ENCODE measurements at regions not wholly inside any gene's neighbourhood (a gene's known extent, or its start where the extent isn't known, plus 50 kb on each side); places are given as distances from the start of the nearest gene placed in this dataset.

DNA sequence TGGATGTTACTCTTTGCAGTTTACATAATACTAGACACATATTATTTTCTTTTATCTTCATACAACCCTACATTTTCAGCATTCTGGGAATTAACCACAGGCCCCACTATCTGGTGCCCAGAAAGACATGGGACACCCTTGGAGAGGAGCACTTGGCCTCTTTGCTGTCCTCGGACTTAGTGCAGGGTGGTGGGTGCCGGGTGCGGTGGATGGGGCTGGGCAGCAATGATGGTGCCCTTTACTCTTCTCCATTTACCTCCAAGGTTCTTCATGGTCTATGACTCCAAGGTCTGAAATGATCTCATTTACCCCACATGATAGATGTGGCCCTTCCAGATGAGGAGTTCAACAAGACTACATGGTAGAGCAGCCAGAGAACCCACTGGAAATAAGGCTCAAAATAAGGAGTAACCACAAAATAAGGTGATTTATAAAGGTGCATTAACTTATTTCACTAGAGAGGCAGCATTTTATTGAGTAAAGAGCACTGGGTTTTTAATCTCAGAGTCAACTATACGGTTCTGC lies 56.2 kb upstream of the IGFBP3 start:
- Histone ChIP-seq H4K20me1 (ENCODE audit: insufficient read depth) (no peaks in the 10 kb centered on the region), H3K27ac (ENCODE audit: low read depth, low read length) (no peak overlapping the region; the same call in 1 of the 2 replicates), H3K9me3 (ENCODE audit: control insufficient read depth in 1 of 2, insufficient read depth in 1 of 2, low read depth in 1 of 2, low read length in 2 of 2) (no peaks in the 10 kb centered on the region), H3K4me2 (ENCODE audit: low read length) (peak overlapping the region; percentile 70), H3K9ac (ENCODE audit: low read length) (no peak overlapping the region), H3K4me1 (ENCODE audit: control insufficient read depth in 1 of 2, insufficient read depth in 2 of 2, low read length in 2 of 2) (peaks cover 27 to 80% of the 10 kb centered on the region in 2 experiments), H3K4me3 (replicated peaks in 1 of 2; ENCODE audit: low read depth in 1 of 2, low read length in 2 of 2) (0 out of 4 replicates have a peak overlapping the region, but pooled peaks of 1 of the 2 experiments have one; percentile 19), H3K36me3 (ENCODE audit: control insufficient read depth in 1 of 2, insufficient read depth in 2 of 2, low read length in 2 of 2) (no peaks in the 10 kb centered on the region), H2AFZ (ENCODE audit: low read depth, low read length, poor library complexity, severe bottlenecking) (peak overlapping the region; percentile 18), H3K79me2 (ENCODE audit: insufficient read depth, low read length) (no peaks in the 10 kb centered on the region), H3K9me2 (ENCODE audit: insufficient read depth) (no peaks in the 10 kb centered on the region), H3K27me3 (ENCODE audit: insufficient read depth, low read length) (no peaks in the 10 kb centered on the region)
- intact Hi-C loops (cut with micrococcal nuclease) = no loop called here
- TF ChIP-seq ELF1 (IDR thresholded peaks at IDR 0.05; ENCODE audit: borderline replicate concordance, low read depth) (no peak), JUND (IDR thresholded peaks at IDR 0.05) (no peak), EGR1 (IDR thresholded peaks at IDR 0.05; ENCODE audit: low read depth) (no peak), POLR2A (IDR thresholded peaks at IDR 0.05; ENCODE audit: borderline replicate concordance, extremely low read depth, insufficient read depth, insufficient read length) (no peak), CEBPB (IDR thresholded peaks at IDR 0.05; ENCODE audit: low read depth) (no peak)
- ChIA-PET POLR2A (no interaction called here), RAD21 (ENCODE audit: low non-redundant PET in 1 of 2, low total read pairs in 2 of 2, uncharacterized antibody in 2 of 2, unreplicated experiment in 2 of 2) (no interaction called here), CTCF (no interaction called here)
- no peak for ATAC-seq
- DNase-seq (ENCODE audit: low read depth, low spot score) = no peak
- BruUV-seq (replicated peaks) = no TSS peak

GRCh38 chr7:45976485-45976856 lies 55.4 kb upstream of the IGFBP3 start:
- H3K27ac ChIP-seq (ENCODE audit: low read depth, low read length) = no peak overlapping the region
- intact Hi-C loops (cut with micrococcal nuclease) = no loop called here
- no peaks in the 10 kb centered on the region for H3K27me3 ChIP-seq (ENCODE audit: insufficient read depth, low read length)
- no peaks in the 10 kb centered on the region for H4K20me1 ChIP-seq (ENCODE audit: insufficient read depth)
- no TSS peak for BruUV-seq (replicated peaks)
- no peak overlapping the region for H3K4me3 ChIP-seq (replicated peaks in 1 of 2; ENCODE audit: low read depth in 1 of 2, low read length in 2 of 2)
- no peaks in the 10 kb centered on the region for H3K9me2 ChIP-seq (ENCODE audit: insufficient read depth)
- no peak for DNase-seq (ENCODE audit: low read depth, low spot score)
- ChIA-PET CTCF (no interaction called here), RAD21 (ENCODE audit: low non-redundant PET in 1 of 2, low total read pairs in 2 of 2, uncharacterized antibody in 2 of 2, unreplicated experiment in 2 of 2) (no interaction called here), POLR2A (no interaction called here)
- TF ChIP-seq, protein P1, sequence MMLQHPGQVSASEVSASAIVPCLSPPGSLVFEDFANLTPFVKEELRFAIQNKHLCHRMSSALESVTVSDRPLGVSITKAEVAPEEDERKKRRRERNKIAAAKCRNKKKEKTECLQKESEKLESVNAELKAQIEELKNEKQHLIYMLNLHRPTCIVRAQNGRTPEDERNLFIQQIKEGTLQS (IDR thresholded peaks at IDR 0.05) = no peak
- TF ChIP-seq JUND (IDR thresholded peaks at IDR 0.05) (no peak), ZFX (IDR thresholded peaks at IDR 0.05) (no peak), TCF7L2 (IDR thresholded peaks at IDR 0.05; ENCODE audit: borderline replicate concordance, extremely low read depth, insufficient read depth, insufficient read length) (no peak), SIN3A (IDR thresholded peaks at IDR 0.05; ENCODE audit: low read depth) (no peak), EZH2 (IDR thresholded peaks at IDR 0.05) (no peak), SRF (IDR thresholded peaks at IDR 0.05; ENCODE audit: low read depth) (no peak), RAD21 (IDR thresholded peaks at IDR 0.05; ENCODE audit: low read depth) (no peak), SP1 (IDR thresholded peaks at IDR 0.05; ENCODE audit: low read depth) (no peak), EZH2phosphoT487 (IDR thresholded peaks at IDR 0.05; ENCODE audit: borderline replicate concordance) (no peak), EGR1 (IDR thresholded peaks at IDR 0.05; ENCODE audit: low read depth) (no peak), CEBPB (IDR thresholded peaks at IDR 0.05; ENCODE audit: low read depth) (no peak)
- TF ChIP-seq, protein P2, sequence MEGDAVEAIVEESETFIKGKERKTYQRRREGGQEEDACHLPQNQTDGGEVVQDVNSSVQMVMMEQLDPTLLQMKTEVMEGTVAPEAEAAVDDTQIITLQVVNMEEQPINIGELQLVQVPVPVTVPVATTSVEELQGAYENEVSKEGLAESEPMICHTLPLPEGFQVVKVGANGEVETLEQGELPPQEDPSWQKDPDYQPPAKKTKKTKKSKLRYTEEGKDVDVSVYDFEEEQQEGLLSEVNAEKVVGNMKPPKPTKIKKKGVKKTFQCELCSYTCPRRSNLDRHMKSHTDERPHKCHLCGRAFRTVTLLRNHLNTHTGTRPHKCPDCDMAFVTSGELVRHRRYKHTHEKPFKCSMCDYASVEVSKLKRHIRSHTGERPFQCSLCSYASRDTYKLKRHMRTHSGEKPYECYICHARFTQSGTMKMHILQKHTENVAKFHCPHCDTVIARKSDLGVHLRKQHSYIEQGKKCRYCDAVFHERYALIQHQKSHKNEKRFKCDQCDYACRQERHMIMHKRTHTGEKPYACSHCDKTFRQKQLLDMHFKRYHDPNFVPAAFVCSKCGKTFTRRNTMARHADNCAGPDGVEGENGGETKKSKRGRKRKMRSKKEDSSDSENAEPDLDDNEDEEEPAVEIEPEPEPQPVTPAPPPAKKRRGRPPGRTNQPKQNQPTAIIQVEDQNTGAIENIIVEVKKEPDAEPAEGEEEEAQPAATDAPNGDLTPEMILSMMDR (IDR thresholded peaks at IDR 0.05 in 2 of 3, conservative IDR thresholded peaks at IDR 0.05 in 1 of 3; ENCODE audit: borderline replicate concordance in 1 of 3, insufficient read depth in 1 of 3, low read depth in 2 of 3, low read length in 2 of 3) = no peak
- TF ChIP-seq, protein P3, sequence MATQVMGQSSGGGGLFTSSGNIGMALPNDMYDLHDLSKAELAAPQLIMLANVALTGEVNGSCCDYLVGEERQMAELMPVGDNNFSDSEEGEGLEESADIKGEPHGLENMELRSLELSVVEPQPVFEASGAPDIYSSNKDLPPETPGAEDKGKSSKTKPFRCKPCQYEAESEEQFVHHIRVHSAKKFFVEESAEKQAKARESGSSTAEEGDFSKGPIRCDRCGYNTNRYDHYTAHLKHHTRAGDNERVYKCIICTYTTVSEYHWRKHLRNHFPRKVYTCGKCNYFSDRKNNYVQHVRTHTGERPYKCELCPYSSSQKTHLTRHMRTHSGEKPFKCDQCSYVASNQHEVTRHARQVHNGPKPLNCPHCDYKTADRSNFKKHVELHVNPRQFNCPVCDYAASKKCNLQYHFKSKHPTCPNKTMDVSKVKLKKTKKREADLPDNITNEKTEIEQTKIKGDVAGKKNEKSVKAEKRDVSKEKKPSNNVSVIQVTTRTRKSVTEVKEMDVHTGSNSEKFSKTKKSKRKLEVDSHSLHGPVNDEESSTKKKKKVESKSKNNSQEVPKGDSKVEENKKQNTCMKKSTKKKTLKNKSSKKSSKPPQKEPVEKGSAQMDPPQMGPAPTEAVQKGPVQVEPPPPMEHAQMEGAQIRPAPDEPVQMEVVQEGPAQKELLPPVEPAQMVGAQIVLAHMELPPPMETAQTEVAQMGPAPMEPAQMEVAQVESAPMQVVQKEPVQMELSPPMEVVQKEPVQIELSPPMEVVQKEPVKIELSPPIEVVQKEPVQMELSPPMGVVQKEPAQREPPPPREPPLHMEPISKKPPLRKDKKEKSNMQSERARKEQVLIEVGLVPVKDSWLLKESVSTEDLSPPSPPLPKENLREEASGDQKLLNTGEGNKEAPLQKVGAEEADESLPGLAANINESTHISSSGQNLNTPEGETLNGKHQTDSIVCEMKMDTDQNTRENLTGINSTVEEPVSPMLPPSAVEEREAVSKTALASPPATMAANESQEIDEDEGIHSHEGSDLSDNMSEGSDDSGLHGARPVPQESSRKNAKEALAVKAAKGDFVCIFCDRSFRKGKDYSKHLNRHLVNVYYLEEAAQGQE (IDR thresholded peaks at IDR 0.05; ENCODE audit: low read depth) = no peak
- H3K36me3 ChIP-seq (ENCODE audit: control insufficient read depth in 1 of 2, insufficient read depth in 2 of 2, low read length in 2 of 2) = no peaks in the 10 kb centered on the region
- H2AFZ ChIP-seq (ENCODE audit: low read depth, low read length, poor library complexity, severe bottlenecking) = no peak overlapping the region
- no peaks in the 10 kb centered on the region for H3K9me3 ChIP-seq (ENCODE audit: control insufficient read depth in 1 of 2, insufficient read depth in 1 of 2, low read depth in 1 of 2, low read length in 2 of 2)
- no peak overlapping the region for H3K9ac ChIP-seq (ENCODE audit: low read length)
- no peak overlapping the region for H3K4me2 ChIP-seq (ENCODE audit: low read length)
- H3K4me1 ChIP-seq (ENCODE audit: control insufficient read depth in 1 of 2, insufficient read depth in 2 of 2, low read length in 2 of 2) = peaks cover 27 to 80% of the 10 kb centered on the region in 2 experiments
- no peaks in the 10 kb centered on the region for H3K79me2 ChIP-seq (ENCODE audit: insufficient read depth, low read length)
- no peak for ATAC-seq
